Liver (tissue), 8 donors: ENCODE measurements at regions not wholly inside any gene's neighbourhood (a gene's known extent, or its start where the extent isn't known, plus 50 kb on each side); places are given as distances from the start of the nearest gene placed in this dataset.

Experiments used
- DNase-seq: peaks from one replicate; pipeline ENCODE4 v3.0.0-alpha.2; 2017; ENCODE audit warnings: low spot score
- H3K27ac ChIP-seq, 2 donors: one replicate each; pipeline ENCODE4 v1.7.0; 2013; ENCODE audit warnings: inconsistent platforms in 2 of 2, low read length in 2 of 2, control low read depth in 1 of 2, low read depth in 1 of 2, mild to moderate bottlenecking in 1 of 2
- H3K27me3 ChIP-seq, 4 donors: one replicate each; pipeline versions ENCODE4 v1.6.1 to v1.7.0; 2013; ENCODE audit warnings: low read length in 3 of 4, inconsistent platforms in 1 of 4, mild to moderate bottlenecking in 1 of 4, moderate library complexity in 1 of 4; ENCODE audit not compliant: control insufficient read depth in 4 of 4, insufficient read depth in 4 of 4
- H3K36me3 ChIP-seq, 4 donors: one replicate each; pipeline versions ENCODE4 v1.6.1 to v1.7.0; 2013; ENCODE audit warnings: low read length in 3 of 4, mild to moderate bottlenecking in 3 of 4, low read depth in 1 of 4, moderate library complexity in 1 of 4; ENCODE audit not compliant: control insufficient read depth in 4 of 4, insufficient read depth in 3 of 4
- H3K4me1 ChIP-seq, 4 donors: one replicate each; pipeline versions ENCODE4 v1.6.1 to v1.7.0; 2013; ENCODE audit warnings: low read length in 3 of 4, mild to moderate bottlenecking in 3 of 4, moderate library complexity in 1 of 4; ENCODE audit not compliant: control insufficient read depth in 4 of 4, insufficient read depth in 4 of 4
- H3K4me3 ChIP-seq, 3 donors: one replicate each; pipeline versions ENCODE4 v1.6.1 to v1.7.0; 2013; ENCODE audit warnings: low read length in 3 of 3, control low read depth in 1 of 3, low read depth in 1 of 3, mild to moderate bottlenecking in 1 of 3
- H3K9ac ChIP-seq, 2 donors: one replicate each; pipeline ENCODE4 v1.7.0; 2013; ENCODE audit warnings: low read length in 2 of 2, mild to moderate bottlenecking in 2 of 2, moderate library complexity in 2 of 2, control low read depth in 1 of 2, low read depth in 1 of 2
- H3K9me3 ChIP-seq, 4 donors: one replicate each; pipeline versions ENCODE4 v1.6.1 to v1.7.0; 2013; ENCODE audit warnings: low read length in 3 of 4; ENCODE audit not compliant: control insufficient read depth in 4 of 4
- ATF3 ChIP-seq: IDR thresholded peaks from 2 replicates; pipeline ENCODE4 v1.6.1; 2016; ENCODE audit warnings: antibody characterized with exemption
- EGR1 ChIP-seq, 2 donors: IDR thresholded peaks; 2 replicates each; pipeline ENCODE4 v1.6.1; 2016 to 2018; ENCODE audit warnings: antibody characterized with exemption in 2 of 2, low read depth in 2 of 2
- FOXA1 ChIP-seq: IDR thresholded peaks from 2 replicates; pipeline ENCODE4 v1.6.1; 2016; ENCODE audit warnings: antibody characterized with exemption
- FOXA2 ChIP-seq: IDR thresholded peaks from 2 replicates; pipeline ENCODE4 v1.6.1; 2016; ENCODE audit warnings: antibody characterized with exemption
- GABPA ChIP-seq, 2 donors: IDR thresholded peaks in 1 of 2; conservative IDR thresholded peaks in 1 of 2; 2 replicates each; pipeline ENCODE4 v1.6.1; 2016; ENCODE audit warnings: antibody characterized with exemption in 2 of 2, mild to moderate bottlenecking in 1 of 2, moderate library complexity in 1 of 2
- HNF4A ChIP-seq, 2 donors: conservative IDR thresholded peaks; 2 replicates each; pipeline ENCODE4 v1.6.1; 2016; ENCODE audit warnings: antibody characterized with exemption in 2 of 2, mild to moderate bottlenecking in 2 of 2
- HNF4G ChIP-seq: IDR thresholded peaks from 2 replicates; pipeline ENCODE4 v1.6.1; 2016; ENCODE audit warnings: antibody characterized with exemption
- JUND ChIP-seq, 2 donors: IDR thresholded peaks; 2 replicates each; pipeline ENCODE4 v1.6.1; 2016; ENCODE audit warnings: antibody characterized with exemption in 2 of 2
- MAX ChIP-seq: IDR thresholded peaks from 2 replicates; pipeline ENCODE4 v1.6.1; 2016; ENCODE audit warnings: antibody characterized with exemption
- NR2F2 ChIP-seq: IDR thresholded peaks from 2 replicates; pipeline ENCODE4 v1.6.1; 2016; ENCODE audit warnings: antibody characterized with exemption
- RAD21 ChIP-seq, 2 donors: IDR thresholded peaks; 2 replicates each; pipeline ENCODE4 v1.6.1; 2016; ENCODE audit warnings: antibody characterized with exemption in 2 of 2, mild to moderate bottlenecking in 2 of 2
- REST ChIP-seq: IDR thresholded peaks from 2 replicates; pipeline ENCODE4 v1.6.1; 2016; ENCODE audit warnings: antibody characterized with exemption, mild to moderate bottlenecking
- RXRA ChIP-seq, 2 donors: IDR thresholded peaks; 2 replicates each; pipeline ENCODE4 v1.6.1; 2017 to 2018; ENCODE audit warnings: antibody characterized with exemption in 2 of 2, mild to moderate bottlenecking in 1 of 2
- SP1 ChIP-seq: IDR thresholded peaks from 2 replicates; pipeline ENCODE4 v1.6.1; 2018; ENCODE audit warnings: antibody characterized with exemption, mild to moderate bottlenecking
- TAF1 ChIP-seq: conservative IDR thresholded peaks from 2 replicates; pipeline ENCODE4 v1.6.1; 2016; ENCODE audit warnings: antibody characterized with exemption, mild to moderate bottlenecking
- ZBTB33 ChIP-seq: IDR thresholded peaks from 2 replicates; pipeline ENCODE4 v1.6.1; 2016; ENCODE audit warnings: antibody characterized with exemption
- WGBS: extraction: QIAGEN DNeasy Blood & Tissue Kit; methylation state at CpG from one replicate; pipeline ENCODE4 v1.1.7; 2013; 5-methylcytosine and 5-hydroxymethylcytosine counted together
- TF ChIP-seq, protein P1 (sequence below): fragments of 150-350 bp; IDR thresholded peaks from 2 replicates; pipeline ENCODE4 v1.5.1; 2017; ENCODE audit warnings: improper control_type of control experiment, low read depth, low read length; ENCODE audit not compliant: missing input control
- donor health status: healthy.
- donor health status: healthy.
- donor health status: healthy.
- donor health status: healthy.
- donor health status: healthy.

GRCh38 chr4:66741081-66741480 is 804.2 kb downstream of the CENPC start:
- Histone ChIP-seq H3K9me3 (no peaks in the 10 kb centered on the region), H3K4me1 (no peaks in the 10 kb centered on the region), H3K4me3 (no peak overlapping the region), H3K27me3 (no peaks in the 10 kb centered on the region), H3K9ac (no peak overlapping the region), H3K36me3 (no peaks in the 10 kb centered on the region), H3K27ac (no peak overlapping the region)
- TF ChIP-seq, protein P1, sequence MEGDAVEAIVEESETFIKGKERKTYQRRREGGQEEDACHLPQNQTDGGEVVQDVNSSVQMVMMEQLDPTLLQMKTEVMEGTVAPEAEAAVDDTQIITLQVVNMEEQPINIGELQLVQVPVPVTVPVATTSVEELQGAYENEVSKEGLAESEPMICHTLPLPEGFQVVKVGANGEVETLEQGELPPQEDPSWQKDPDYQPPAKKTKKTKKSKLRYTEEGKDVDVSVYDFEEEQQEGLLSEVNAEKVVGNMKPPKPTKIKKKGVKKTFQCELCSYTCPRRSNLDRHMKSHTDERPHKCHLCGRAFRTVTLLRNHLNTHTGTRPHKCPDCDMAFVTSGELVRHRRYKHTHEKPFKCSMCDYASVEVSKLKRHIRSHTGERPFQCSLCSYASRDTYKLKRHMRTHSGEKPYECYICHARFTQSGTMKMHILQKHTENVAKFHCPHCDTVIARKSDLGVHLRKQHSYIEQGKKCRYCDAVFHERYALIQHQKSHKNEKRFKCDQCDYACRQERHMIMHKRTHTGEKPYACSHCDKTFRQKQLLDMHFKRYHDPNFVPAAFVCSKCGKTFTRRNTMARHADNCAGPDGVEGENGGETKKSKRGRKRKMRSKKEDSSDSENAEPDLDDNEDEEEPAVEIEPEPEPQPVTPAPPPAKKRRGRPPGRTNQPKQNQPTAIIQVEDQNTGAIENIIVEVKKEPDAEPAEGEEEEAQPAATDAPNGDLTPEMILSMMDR: no peak
- TF ChIP-seq ATF3 (no peak), EGR1 (IDR thresholded peaks at IDR 0.05; ENCODE audit: low read depth in 2 of 2) (no peak), HNF4G (no peak), SP1 (no peak), NR2F2 (no peak), ZBTB33 (no peak), REST (no peak), JUND (IDR thresholded peaks at IDR 0.05) (no peak), TAF1 (no peak), GABPA (IDR thresholded peaks at IDR 0.05 in 1 of 2, conservative IDR thresholded peaks at IDR 0.05 in 1 of 2) (no peak), FOXA1 (no peak), FOXA2 (no peak), HNF4A (conservative IDR thresholded peaks at IDR 0.05) (no peak), MAX (no peak), RAD21 (IDR thresholded peaks at IDR 0.05) (no peak)
- no peak for DNase-seq
- WGBS: 81% methylated on average over 2 of the region's 2 CpGs

DNA sequence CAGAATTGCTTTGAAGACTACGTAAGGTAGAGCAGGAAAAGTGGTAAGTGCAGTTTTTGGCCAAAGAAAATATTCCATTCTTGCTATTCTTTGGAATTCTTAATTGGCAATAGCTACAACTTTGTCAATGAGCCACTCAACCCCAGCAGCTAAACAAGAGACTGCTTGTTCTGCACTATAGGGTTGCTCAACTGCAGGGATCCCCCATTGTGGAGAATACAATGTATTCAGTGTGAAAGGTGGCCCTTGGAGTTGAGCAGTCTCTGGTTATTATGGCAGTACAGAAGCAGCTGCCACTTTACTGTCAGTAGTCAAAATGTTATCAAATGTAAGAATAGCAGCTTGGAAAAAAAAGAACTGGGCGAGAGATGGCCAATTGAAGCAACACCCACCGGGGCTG is 808.7 kb downstream of the CENPC start:
- TF ChIP-seq JUND (IDR thresholded peaks at IDR 0.05) (no peak), HNF4A (conservative IDR thresholded peaks at IDR 0.05) (no peak), EGR1 (IDR thresholded peaks at IDR 0.05; ENCODE audit: low read depth in 2 of 2) (no peak), ATF3 (no peak), SP1 (no peak), RXRA (IDR thresholded peaks at IDR 0.05) (no peak), GABPA (IDR thresholded peaks at IDR 0.05 in 1 of 2, conservative IDR thresholded peaks at IDR 0.05 in 1 of 2) (no peak), ZBTB33 (no peak)
- H3K9me3 ChIP-seq: no peaks in the 10 kb centered on the region
- no peaks in the 10 kb centered on the region for H3K4me1 ChIP-seq
- no peak overlapping the region for H3K4me3 ChIP-seq
- 68% methylated on average over 3 of the region's 3 CpGs for WGBS
- no peaks in the 10 kb centered on the region for H3K36me3 ChIP-seq
- no peak overlapping the region for H3K27ac ChIP-seq
- H3K9ac ChIP-seq: no peak overlapping the region
- DNase-seq: no peak
- H3K27me3 ChIP-seq: no peaks in the 10 kb centered on the region
